Spleen (tissue), 11 donors: ENCODE measurements at regions not wholly inside any gene's neighbourhood (a gene's known extent, or its start where the extent isn't known, plus 50 kb on each side); places are given as distances from the start of the nearest gene placed in this dataset.

Experiments
- DNase-seq: peaks from one replicate; pipeline ENCODE4 v3.0.0-alpha.2; 2020
- H3K27ac ChIP-seq, 8 donors: fragments of 200-600 bp; sonication (generic) in 7 of 8; 1 replicate in 4 of 8; 2 replicates in 4 of 8; pipeline versions ENCODE4 v1.5.0 to v1.8.0; 2016 to 2021; ENCODE audit warnings: inconsistent platforms in 4 of 8, mild to moderate bottlenecking in 4 of 8, moderate library complexity in 1 of 8
- H3K27me3 ChIP-seq, 7 donors: fragments of 200-600 bp; sonication (generic) in 6 of 7; replicated peaks in 1 of 7; 1 replicate in 4 of 7; 2 replicates in 3 of 7; pipeline versions ENCODE4 v1.5.0 to v1.8.0; 2016 to 2021; ENCODE audit warnings: inconsistent platforms in 3 of 7, mild to moderate bottlenecking in 1 of 7
- H3K36me3 ChIP-seq, 6 donors: fragments of 200-600 bp; sonication (generic) in 5 of 6; 1 replicate in 4 of 6; 2 replicates in 2 of 6; pipeline versions ENCODE4 v1.5.0 to v1.8.0; 2016 to 2021; ENCODE audit warnings: inconsistent platforms in 2 of 6
- H3K4me1 ChIP-seq, 6 donors: fragments of 200-600 bp; sonication (generic) in 5 of 6; 1 replicate in 3 of 6; 2 replicates in 3 of 6; pipeline versions ENCODE4 v1.5.0 to v1.8.0; 2016 to 2021; ENCODE audit warnings: inconsistent platforms in 3 of 6
- H3K4me3 ChIP-seq, 8 donors: fragments of 200-600 bp; sonication (generic) in 7 of 8; 1 replicate in 4 of 8; 2 replicates in 4 of 8; pipeline versions ENCODE4 v1.5.0 to v1.8.0; 2016 to 2021; ENCODE audit warnings: inconsistent platforms in 4 of 8, mild to moderate bottlenecking in 4 of 8, moderate library complexity in 2 of 8
- H3K9me3 ChIP-seq, 8 donors: fragments of 200-600 bp; sonication (generic) in 7 of 8; 1 replicate in 4 of 8; 2 replicates in 4 of 8; pipeline versions ENCODE4 v1.5.0 to v1.8.0; 2016 to 2021; ENCODE audit warnings: inconsistent platforms in 4 of 8
- CTCF ChIP-seq, 11 experiments: fragments of 200-600 bp in 7 of 11; fragments of 450-650 bp in 4 of 11; sonication (generic) in 4 of 11; IDR thresholded peaks in 8 of 11; conservative IDR thresholded peaks in 3 of 11; 1 replicate in 7 of 11; 2 replicates in 4 of 11; pipeline versions ENCODE4 v1.4.0 to v1.8.0; 2016 to 2021; ENCODE audit warnings: antibody characterized with exemption in 11 of 11, inconsistent platforms in 4 of 11, mild to moderate bottlenecking in 1 of 11
- POLR2A ChIP-seq, 3 donors: fragments of 450-650 bp; IDR thresholded peaks; one replicate each; pipeline ENCODE4 v1.5.1; 2017; ENCODE audit warnings: antibody characterized with exemption in 3 of 3, mild to moderate bottlenecking in 1 of 3
- POLR2AphosphoS5 ChIP-seq, 3 donors: sonication (generic); formaldehyde crosslinking; IDR thresholded peaks; one replicate each; pipeline ENCODE4 v1.5.1; 2017; ENCODE audit warnings: antibody characterized with exemption in 3 of 3
- WGBS, 5 donors: extraction: QIAGEN DNeasy Blood & Tissue Kit in 3 of 5; methylation state at CpG; one replicate each; pipeline versions ENCODE4 v1.1.5 to v1.1.7; 2013 to 2018; 5-methylcytosine and 5-hydroxymethylcytosine counted together
- intact Hi-C: fragments of 100-400 bp; cut with DNase I; formaldehyde crosslinking; loops from one replicate; pipeline ENCODE4 v1.15.0; 2023; ENCODE audit warnings: low total_unique reads
- donor health status: healthy with polysubstance abuse.
- donor health status: DM: no; HTN: no; CAD: no; lungs with moderate emphysema.
- donor health status: DM: no; HTN: no; CAD: no.
- donor health status: Bipolar disorder and iron deficiency.
- donor health status: healthy.
- donor health status: DM: no; HTN: no; CAD: no.
- donor health status: DM: yes; HTN: yes; CAD: no.

GRCh38 chr6:76843054-76843822, 620.1 kb downstream of the HTR1B start:
- H3K27me3 ChIP-seq: no peaks in the 10 kb centered on the region
- TF ChIP-seq CTCF (IDR thresholded peaks at IDR 0.05 in 8 of 11, conservative IDR thresholded peaks at IDR 0.05 in 3 of 11): no peak
- no peak for TF ChIP-seq POLR2A (IDR thresholded peaks at IDR 0.05)
- TF ChIP-seq POLR2AphosphoS5 (IDR thresholded peaks at IDR 0.05): no peak
- intact Hi-C loops: no loop called here
- no peak overlapping the region for H3K27ac ChIP-seq
- no peak for DNase-seq
- H3K4me3 ChIP-seq: no peak overlapping the region
- peaks cover 0 to 27% (median 10%) of the 10 kb centered on the region in 8 donors for H3K9me3 ChIP-seq
- no peaks in the 10 kb centered on the region for H3K36me3 ChIP-seq
- H3K4me1 ChIP-seq: no peaks in the 10 kb centered on the region
- WGBS, 5 donors: 0 to 3% (median 0%) methylated on average over 1 of the region's 1 CpG

- Histone ChIP-seq H3K36me3 (no peaks in the 10 kb centered on the region), H3K4me1 (no peaks in the 10 kb centered on the region), H3K27ac (no peak overlapping the region), H3K9me3 (peaks cover 0 to 13% (median 9%) of the 10 kb centered on the region in 8 donors), H3K27me3 (no peaks in the 10 kb centered on the region), H3K4me3 (no peak overlapping the region)
- no peak for TF ChIP-seq POLR2A (IDR thresholded peaks at IDR 0.05)
- 71 to 85% (median 83%) methylated on average over 3 of the region's 3 CpGs for WGBS, 5 donors
- no peak for DNase-seq
- intact Hi-C loops: no loop called here
Observed at GRCh38 chr6:76840865-76841264, 622.4 kb downstream of the HTR1B start.

GRCh38 chr6:76840041-76840745, 623.1 kb downstream of the HTR1B start:
- DNase-seq: no peak
- no peaks in the 10 kb centered on the region for H3K27me3 ChIP-seq
- intact Hi-C loops: no loop called here
- no peaks in the 10 kb centered on the region for H3K4me1 ChIP-seq
- H3K4me3 ChIP-seq: no peak overlapping the region
- H3K36me3 ChIP-seq: no peaks in the 10 kb centered on the region
- H3K9me3 ChIP-seq: peaks cover 0 to 9% (median 5%) of the 10 kb centered on the region in 8 donors
- TF ChIP-seq CTCF (IDR thresholded peaks at IDR 0.05 in 8 of 11, conservative IDR thresholded peaks at IDR 0.05 in 3 of 11): no peak
- no peak for TF ChIP-seq POLR2A (IDR thresholded peaks at IDR 0.05)
- TF ChIP-seq POLR2AphosphoS5 (IDR thresholded peaks at IDR 0.05): no peak
- H3K27ac ChIP-seq: no peak overlapping the region
- WGBS, 5 donors: 54 to 76% (median 59%) methylated on average over 3 of the region's 3 CpGs

- Histone ChIP-seq H3K4me3 (no peak overlapping the region), H3K4me1 (no peaks in the 10 kb centered on the region), H3K9me3 (peaks cover 0 to 3% (median 1%) of the 10 kb centered on the region in 8 donors), H3K27ac (no peak overlapping the region), H3K27me3 (no peaks in the 10 kb centered on the region), H3K36me3 (no peaks in the 10 kb centered on the region)
- TF ChIP-seq POLR2A (IDR thresholded peaks at IDR 0.05) (no peak), POLR2AphosphoS5 (IDR thresholded peaks at IDR 0.05) (no peak), CTCF (IDR thresholded peaks at IDR 0.05 in 8 of 11, conservative IDR thresholded peaks at IDR 0.05 in 3 of 11) (no peak)
- no peak for DNase-seq
- WGBS, 5 donors: 72 to 86% (median 79%) methylated on average over 2 of the region's 2 CpGs
- intact Hi-C loops: no loop called here
Observed at GRCh38 chr6:76839505-76839904, 623.8 kb downstream of the HTR1B start.
